Right lobe of liver (tissue), 4 donors: ENCODE measurements at regions not wholly inside any gene's neighbourhood (a gene's known extent, or its start where the extent isn't known, plus 50 kb on each side); places are given as distances from the start of the nearest gene placed in this dataset.

ENCODE experiments used
- CTCF ChIP-seq, 4 donors: fragments of 200-600 bp in 3 of 4; fragments of 450-650 bp in 1 of 4; IDR thresholded peaks; one replicate each; pipeline versions ENCODE4 v1.5.1 to v1.8.0; 2016 to 2022; ENCODE audit warnings: antibody characterized with exemption in 4 of 4, mild to moderate bottlenecking in 2 of 4
- POLR2A ChIP-seq: fragments of 450-650 bp; IDR thresholded peaks from one replicate; pipeline ENCODE4 v1.6.1; 2017; ENCODE audit warnings: antibody characterized with exemption, mild to moderate bottlenecking
- donor health status: DM: no; HTN: no; CAD: no.
- donor health status: DM: no; HTN: no; CAD: no.
- donor health status: DM: no; HTN: yes; CAD: no.

DNA sequence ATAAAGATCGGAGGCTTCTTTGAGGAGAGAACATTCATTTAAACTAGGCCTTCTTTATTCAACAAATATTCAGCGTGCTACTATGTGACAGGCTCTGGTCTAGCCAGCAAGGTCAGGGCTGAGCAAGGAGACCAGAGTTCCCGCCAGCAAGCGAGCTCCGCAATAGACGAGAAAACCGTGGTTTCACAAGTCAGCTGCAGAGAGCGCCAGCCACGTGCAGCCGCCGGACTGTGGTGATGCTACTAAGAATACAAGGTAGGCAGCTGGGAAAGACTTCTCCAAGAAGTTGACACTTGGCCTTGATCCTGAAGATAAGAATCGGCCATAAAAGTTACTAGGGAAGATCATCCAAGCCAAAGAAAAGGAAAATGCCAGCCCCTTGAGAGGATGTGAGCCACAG is 533.7 kb upstream of the SALL3 start:
- TF ChIP-seq CTCF (IDR thresholded peaks at IDR 0.05) (no peak), POLR2A (no peak)
